ENCODE measurements at regions not wholly inside any gene's neighbourhood (a gene's known extent, or its start where the extent isn't known, plus 50 kb on each side); places are given as distances from the start of the nearest gene placed in this dataset.

GRCh38 chr4:126475730-126476129 lies 1157.0 kb upstream of the INTU start:
- no peak for DNase-seq
- no peak for ATAC-seq
- intact Hi-C loops (cut with DNase I, micrococcal nuclease): no loop called here
- no peaks in the 10 kb centered on the region for H3K36me3 ChIP-seq (ENCODE audit: low read depth)
- H3K4me1 ChIP-seq (ENCODE audit: low read depth): no peaks in the 10 kb centered on the region
- TF ChIP-seq CTCF (IDR thresholded peaks at IDR 0.05): no peak
- H3K4me3 ChIP-seq: no peak overlapping the region
- peaks cover 5% of the 10 kb centered on the region for H3K9me3 ChIP-seq

- DNase-seq: no peak
- no peak overlapping the region for H3K4me3 ChIP-seq
- H3K4me1 ChIP-seq (ENCODE audit: low read depth): no peaks in the 10 kb centered on the region
- intact Hi-C loops (cut with DNase I, micrococcal nuclease): no loop called here
- no peak for TF ChIP-seq CTCF (IDR thresholded peaks at IDR 0.05)
- no peak for ATAC-seq
- H3K36me3 ChIP-seq (ENCODE audit: low read depth): no peaks in the 10 kb centered on the region
- H3K9me3 ChIP-seq: peaks cover 5% of the 10 kb centered on the region
Observed at GRCh38 chr4:126479709-126480108, 1153.0 kb upstream of the INTU start.

GRCh38 chr4:126482311-126482710 lies 1150.4 kb upstream of the INTU start:
- intact Hi-C loops (cut with DNase I, micrococcal nuclease): no loop called here
- TF ChIP-seq CTCF (IDR thresholded peaks at IDR 0.05): no peak
- no peak for DNase-seq
- ATAC-seq: no peak
- H3K36me3 ChIP-seq (ENCODE audit: low read depth): no peaks in the 10 kb centered on the region
- peaks cover 2% of the 10 kb centered on the region for H3K9me3 ChIP-seq
- H3K4me3 ChIP-seq: no peak overlapping the region
- no peaks in the 10 kb centered on the region for H3K4me1 ChIP-seq (ENCODE audit: low read depth)

- peaks cover 5% of the 10 kb centered on the region for H3K9me3 ChIP-seq
- TF ChIP-seq CTCF (IDR thresholded peaks at IDR 0.05): no peak
- intact Hi-C loops (cut with DNase I, micrococcal nuclease): no loop called here
Observed at GRCh38 chr4:126486377-126486776, 1146.4 kb upstream of the INTU start.

DNA sequence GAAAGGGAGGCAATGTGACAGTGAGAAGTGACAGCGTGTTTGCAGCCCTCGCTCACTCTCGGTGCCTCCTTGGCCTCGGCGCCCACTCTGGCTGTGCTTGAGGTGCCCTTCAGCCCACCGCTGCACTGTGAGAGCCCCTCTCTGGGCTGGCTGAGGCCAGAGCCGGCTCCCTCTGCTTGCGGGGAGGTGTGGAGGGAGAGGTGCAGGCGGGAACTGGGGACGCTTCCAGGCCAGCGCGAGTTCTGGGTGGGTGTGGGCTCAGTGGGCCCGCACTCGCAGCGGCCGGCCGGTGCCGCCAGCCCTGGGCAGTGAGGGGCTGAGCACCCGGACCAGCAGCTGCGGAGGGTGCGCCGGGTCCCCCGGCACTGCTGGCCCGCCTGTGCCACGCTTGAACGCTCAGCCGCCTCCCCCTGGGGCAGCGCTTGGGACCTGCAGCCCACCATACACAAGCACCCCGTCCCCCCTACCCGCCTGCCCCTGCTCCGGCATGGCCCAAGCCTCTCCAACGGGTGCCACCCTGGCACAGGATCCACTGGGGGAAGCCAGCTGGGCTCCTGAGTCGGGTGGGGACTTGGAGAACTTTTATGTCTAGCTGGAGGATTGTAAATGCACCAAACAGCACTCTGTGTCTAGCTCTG lies 1142.8 kb upstream of the INTU start:
- no peak for TF ChIP-seq CTCF (IDR thresholded peaks at IDR 0.05)
- intact Hi-C loops (cut with DNase I, micrococcal nuclease): no loop called here
- Histone ChIP-seq H3K36me3 (ENCODE audit: low read depth) (no peaks in the 10 kb centered on the region), H3K4me3 (no peak overlapping the region), H3K9me3 (peaks cover 5% of the 10 kb centered on the region), H3K4me1 (ENCODE audit: low read depth) (no peaks in the 10 kb centered on the region)
- ATAC-seq (no peak), DNase-seq (no peak)

More at GRCh38 chr4:126486377-126486776, 1146.4 kb upstream of the INTU start:
- ATAC-seq (no peak), DNase-seq (no peak)
- no peaks in the 10 kb centered on the region for H3K4me1 ChIP-seq (ENCODE audit: low read depth)
- no peak overlapping the region for H3K4me3 ChIP-seq
- no peaks in the 10 kb centered on the region for H3K36me3 ChIP-seq (ENCODE audit: low read depth)
